ENCODE measurements at regions not wholly inside any gene's neighbourhood (a gene's known extent, or its start where the extent isn't known, plus 50 kb on each side); places are given as distances from the start of the nearest gene placed in this dataset.

GRCh38 chr9:31823365-31823764 lies 561.1 kb upstream of the ACO1 start:
- no peak for DNase-seq

- DNase-seq = no peak
These were observed 559.6 kb upstream of the ACO1 start for GRCh38 chr9:31824860-31825259.

GRCh38 chr9:31837211-31837610 lies 547.2 kb upstream of the ACO1 start:
- no peak for DNase-seq

GRCh38 chr9:31839273-31839672 lies 545.2 kb upstream of the ACO1 start:
- peak in 1 of 2 experiments; percentile 38 for DNase-seq

GRCh38 chr9:31840702-31841101 lies 543.7 kb upstream of the ACO1 start:
- DNase-seq = no peak

GRCh38 chr9:31847963-31848362 lies 536.5 kb upstream of the ACO1 start:
- no peak for DNase-seq

GRCh38 chr9:31848505-31849285 lies 535.7 kb upstream of the ACO1 start:
- no peak for DNase-seq

- DNase-seq = no peak
These were observed 530.3 kb upstream of the ACO1 start for GRCh38 chr9:31854187-31854586.

GRCh38 chr9:31868830-31869229 lies 515.6 kb upstream of the ACO1 start:
- DNase-seq = no peak

- DNase-seq = no peak
These were observed 514.2 kb upstream of the ACO1 start for GRCh38 chr9:31870276-31870675.

GRCh38 chr9:31873722-31874121 lies 510.7 kb upstream of the ACO1 start:
- no peak for DNase-seq

- DNase-seq = no peak
These were observed 490.4 kb upstream of the ACO1 start for GRCh38 chr9:31894008-31894407.

- peak in 1 of 2 experiments; percentile 11 for DNase-seq
These were observed 476.1 kb upstream of the ACO1 start for GRCh38 chr9:31908158-31908890.

GRCh38 chr9:31908891-31909480 lies 475.5 kb upstream of the ACO1 start:
- no peak for DNase-seq

GRCh38 chr9:31912636-31913035 lies 471.8 kb upstream of the ACO1 start:
- no peak for DNase-seq

GRCh38 chr9:31916591-31917241 lies 467.7 kb upstream of the ACO1 start:
- peak in 1 of 2 experiments; percentile 49 for DNase-seq

- peak in 1 of 2 experiments; percentile 16 for DNase-seq
These were observed 446.7 kb upstream of the ACO1 start for GRCh38 chr9:31937737-31938136.

- DNase-seq = no peak
These were observed 433.7 kb upstream of the ACO1 start for GRCh38 chr9:31950756-31951155.

GRCh38 chr9:31958572-31958971 lies 425.9 kb upstream of the ACO1 start:
- no peak for DNase-seq

GRCh38 chr9:31969552-31969951 lies 414.9 kb upstream of the ACO1 start:
- no peak for DNase-seq

GRCh38 chr9:31983895-31984294 lies 400.5 kb upstream of the ACO1 start:
- no peak for DNase-seq

GRCh38 chr9:31996331-31996730 lies 388.1 kb upstream of the ACO1 start:
- peak in 1 of 2 experiments; percentile 18 for DNase-seq

GRCh38 chr9:32004431-32005076 lies 379.9 kb upstream of the ACO1 start:
- no peak for DNase-seq

All from NCI-H526 (cell line).